ENCODE measurements at regions not wholly inside any gene's neighbourhood (a gene's known extent, or its start where the extent isn't known, plus 50 kb on each side); places are given as distances from the start of the nearest gene placed in this dataset.

GRCh38 chrX:68898598-68898997 is 69.8 kb downstream of the EFNB1 start:
- no peak for TF ChIP-seq ZFX (IDR thresholded peaks at IDR 0.05; ENCODE audit: borderline replicate concordance)
- no peak for TF ChIP-seq CTCF (IDR thresholded peaks at IDR 0.05)
- H3K27ac ChIP-seq = no peak overlapping the region

GRCh38 chrX:68897118-68897945 is 68.5 kb downstream of the EFNB1 start:
- TF ChIP-seq ZFX (IDR thresholded peaks at IDR 0.05; ENCODE audit: borderline replicate concordance) (no peak), CTCF (IDR thresholded peaks at IDR 0.05) (no peak)
- no peak overlapping the region for H3K27ac ChIP-seq

- no peak for TF ChIP-seq CTCF (IDR thresholded peaks at IDR 0.05)
- TF ChIP-seq ZFX (IDR thresholded peaks at IDR 0.05; ENCODE audit: borderline replicate concordance) = no peak
- H3K27ac ChIP-seq = no peak overlapping the region
Measured at GRCh38 chrX:68896581-68896980, 67.8 kb downstream of the EFNB1 start.

GRCh38 chrX:68895778-68896177 is 67.0 kb downstream of the EFNB1 start:
- no peak overlapping the region for H3K27ac ChIP-seq
- TF ChIP-seq ZFX (IDR thresholded peaks at IDR 0.05; ENCODE audit: borderline replicate concordance) (no peak), CTCF (IDR thresholded peaks at IDR 0.05) (no peak)

- H3K27ac ChIP-seq = no peak overlapping the region
- no peak for TF ChIP-seq CTCF (IDR thresholded peaks at IDR 0.05)
- TF ChIP-seq ZFX (IDR thresholded peaks at IDR 0.05; ENCODE audit: borderline replicate concordance) = no peak
Measured at GRCh38 chrX:68895341-68895755, 66.5 kb downstream of the EFNB1 start.

- TF ChIP-seq CTCF (IDR thresholded peaks at IDR 0.05) = no peak
- H3K27ac ChIP-seq = no peak overlapping the region
Measured at GRCh38 chrX:68894513-68895340, 65.9 kb downstream of the EFNB1 start.

GRCh38 chrX:68894142-68894512 is 65.3 kb downstream of the EFNB1 start:
- H3K27ac ChIP-seq = no peak overlapping the region
- no peak for TF ChIP-seq ZFX (IDR thresholded peaks at IDR 0.05; ENCODE audit: borderline replicate concordance)
- TF ChIP-seq CTCF (IDR thresholded peaks at IDR 0.05) = no peak
